GM12872 (cell line): ENCODE measurements at regions not wholly inside any gene's neighbourhood (a gene's known extent, or its start where the extent isn't known, plus 50 kb on each side); places are given as distances from the start of the nearest gene placed in this dataset.

Experiments used
- CTCF ChIP-seq: IDR thresholded peaks from 3 replicates; pipeline ENCODE4 v1.5.1; 2011; ENCODE audit warnings: low read depth, mild to moderate bottlenecking, low read length, moderate library complexity; ENCODE audit not compliant: insufficient read depth

GRCh38 chr6:113756290-113756665 is 100.9 kb upstream of the MARCKS start:
- TF ChIP-seq CTCF: no peak

DNA sequence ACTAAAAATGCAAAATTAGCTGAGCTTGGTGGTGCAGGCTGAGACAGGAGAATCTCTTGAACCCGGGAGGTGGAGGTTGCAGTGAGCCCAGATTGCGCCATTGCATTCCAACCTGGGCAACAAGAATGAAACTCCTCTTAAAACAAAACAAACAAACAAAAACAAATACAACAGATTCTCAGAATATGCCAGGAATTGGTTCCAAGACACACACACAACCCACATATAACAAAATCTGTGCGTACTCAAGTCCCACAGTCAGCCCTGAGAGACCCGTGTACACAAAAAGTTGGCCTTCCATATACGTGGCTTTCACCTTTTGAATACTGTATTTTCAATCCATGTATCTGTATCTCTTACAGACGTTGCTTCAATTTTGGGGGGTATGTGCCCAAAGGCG is 98.9 kb upstream of the MARCKS start:
- TF ChIP-seq CTCF: no peak

DNA sequence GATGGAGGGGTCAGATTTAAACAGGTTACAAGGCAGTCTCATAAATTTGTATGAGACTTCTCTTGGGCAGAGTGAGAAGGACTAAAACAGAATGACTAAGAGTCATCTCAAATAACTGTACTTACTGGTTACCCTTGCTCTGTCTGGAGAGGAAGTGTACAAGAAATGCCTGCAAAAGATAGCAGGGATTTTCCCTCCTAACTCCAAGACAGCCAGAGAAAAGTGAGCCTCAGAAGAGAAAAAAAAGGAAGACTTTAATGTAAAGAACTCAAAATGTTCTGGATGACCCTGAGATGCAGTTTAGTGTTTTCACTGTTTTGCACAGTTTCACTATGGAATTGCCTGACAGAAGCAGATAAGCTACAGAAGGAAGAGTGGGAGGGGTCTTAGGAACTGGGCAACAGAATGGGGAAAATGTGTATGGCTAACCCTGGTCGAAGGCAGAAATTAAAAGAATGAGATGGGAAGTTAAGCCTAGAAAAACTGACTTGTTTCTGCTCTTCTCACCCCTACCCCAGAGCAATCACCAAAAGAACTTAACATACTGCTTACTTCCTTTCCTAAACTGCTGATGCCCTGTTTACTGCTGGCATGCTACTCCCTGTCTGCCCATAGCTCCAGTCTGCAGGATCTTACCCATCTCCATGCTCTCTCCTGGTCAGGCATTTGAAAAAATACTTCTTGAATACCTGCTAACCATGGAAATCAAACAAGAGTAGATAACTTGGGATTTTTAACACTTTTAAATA is 98.1 kb upstream of the MARCKS start:
- TF ChIP-seq CTCF: no peak

- no peak for TF ChIP-seq CTCF
Observed at GRCh38 chr6:113762641-113763040, 94.5 kb upstream of the MARCKS start.

DNA sequence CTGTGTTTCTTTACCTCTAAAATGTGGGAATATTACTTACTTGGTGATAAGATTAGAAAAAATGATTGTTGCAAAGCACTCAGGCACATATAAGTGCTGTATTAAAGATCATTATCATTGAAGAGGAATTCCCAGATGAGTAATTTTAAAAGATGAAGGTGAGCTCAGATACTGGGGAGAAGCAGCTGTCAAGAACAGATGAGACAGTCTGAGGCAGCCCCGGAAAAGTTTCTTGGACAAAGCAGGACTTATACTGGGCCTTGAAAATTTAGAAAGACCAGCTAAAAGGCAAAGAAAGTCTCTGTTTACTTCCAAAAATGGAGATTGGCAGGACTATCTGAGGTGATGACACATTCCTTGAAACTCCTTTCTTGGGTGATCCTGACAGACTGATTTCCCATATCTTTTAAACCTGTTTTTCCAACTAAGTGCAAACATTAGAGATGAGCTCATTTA is 93.8 kb upstream of the MARCKS start:
- TF ChIP-seq CTCF: no peak

GRCh38 chr6:113763876-113764275 is 93.3 kb upstream of the MARCKS start:
- no peak for TF ChIP-seq CTCF

GRCh38 chr6:113765909-113766308 is 91.2 kb upstream of the MARCKS start:
- no peak for TF ChIP-seq CTCF
